HG03439 (cell line): ENCODE measurements at regions not wholly inside any gene's neighbourhood (a gene's known extent, or its start where the extent isn't known, plus 50 kb on each side); places are given as distances from the start of the nearest gene placed in this dataset.
"Not testable (repeated sequence)": the region's sequence is repeated elsewhere in the genome, so short reads cannot be mapped to it uniquely, and the experiment has no call there.

Experiments used
- ATAC-seq: cut with Tn5 transposase; IDR thresholded peaks from one replicate; pipeline ENCODE4 v1.9.1; 2021; ENCODE audit warnings: mild to moderate bottlenecking, moderate library complexity; ENCODE audit not compliant: unreplicated experiment

GRCh38 chr9:113739605-113740507 lies 136.3 kb upstream of the ZNF618 start:
- not testable (repeated sequence) for ATAC-seq

- ATAC-seq: not testable (repeated sequence)
Observed at GRCh38 chr9:113740508-113741500, 135.3 kb upstream of the ZNF618 start.

GRCh38 chr9:113741886-113742854 lies 133.9 kb upstream of the ZNF618 start:
- no peak for ATAC-seq

GRCh38 chr9:113742878-113743277 lies 133.2 kb upstream of the ZNF618 start:
- ATAC-seq: no peak

- ATAC-seq: no peak
Observed at GRCh38 chr9:113746486-113746885, 129.6 kb upstream of the ZNF618 start.

GRCh38 chr9:113748135-113748534 lies 128.0 kb upstream of the ZNF618 start:
- no peak for ATAC-seq

- ATAC-seq: no peak
Observed at GRCh38 chr9:113753398-113754119, 122.5 kb upstream of the ZNF618 start.

GRCh38 chr9:113754739-113755138 lies 121.4 kb upstream of the ZNF618 start:
- ATAC-seq: no peak

GRCh38 chr9:113755433-113755832 lies 120.7 kb upstream of the ZNF618 start:
- no peak for ATAC-seq

GRCh38 chr9:113756476-113757192 lies 119.5 kb upstream of the ZNF618 start:
- ATAC-seq: no peak

GRCh38 chr9:113763429-113763828 lies 112.7 kb upstream of the ZNF618 start:
- ATAC-seq: no peak

- ATAC-seq: no peak
Observed at GRCh38 chr9:113764572-113764971, 111.5 kb upstream of the ZNF618 start.

- no peak for ATAC-seq
Observed at GRCh38 chr9:113769412-113769811, 106.7 kb upstream of the ZNF618 start.

- ATAC-seq: no peak
Observed at GRCh38 chr9:113770396-113770795, 105.7 kb upstream of the ZNF618 start.

GRCh38 chr9:113771199-113771598 lies 104.9 kb upstream of the ZNF618 start:
- no peak for ATAC-seq

GRCh38 chr9:113772121-113772810 lies 103.8 kb upstream of the ZNF618 start:
- ATAC-seq: no peak

- no peak for ATAC-seq
Observed at GRCh38 chr9:113774963-113775362, 101.1 kb upstream of the ZNF618 start.

GRCh38 chr9:113775749-113776148 lies 100.4 kb upstream of the ZNF618 start:
- no peak for ATAC-seq
